ENCODE measurements at regions not wholly inside any gene's neighbourhood (a gene's known extent, or its start where the extent isn't known, plus 50 kb on each side); places are given as distances from the start of the nearest gene placed in this dataset.

DNA sequence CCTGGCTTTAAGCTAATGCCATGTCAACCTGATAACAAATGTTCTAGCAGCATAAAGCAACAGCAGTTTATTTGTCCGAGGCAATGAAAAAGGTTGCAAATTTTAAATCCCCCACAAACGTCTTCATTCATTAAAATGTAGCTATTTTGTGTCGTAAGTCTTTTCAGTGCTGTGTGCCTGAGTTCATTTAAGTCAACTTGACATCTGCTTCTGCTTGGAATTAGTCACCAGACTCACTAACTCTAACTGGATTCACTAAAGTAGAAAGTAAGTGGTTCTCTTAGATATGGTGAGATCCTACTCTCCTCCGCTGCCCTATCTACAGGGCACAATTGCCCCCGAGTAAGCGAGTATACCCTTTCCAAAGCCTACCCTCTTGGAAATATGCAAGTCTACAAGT lies 118.4 kb upstream of the CHRM3 start:
- no peak for DNase-seq

- no peak for DNase-seq
These were observed 122.6 kb upstream of the CHRM3 start for GRCh38 chr1:239263801-239264200.

GRCh38 chr1:239262538-239262937 lies 123.8 kb upstream of the CHRM3 start:
- DNase-seq = no peak

DNA sequence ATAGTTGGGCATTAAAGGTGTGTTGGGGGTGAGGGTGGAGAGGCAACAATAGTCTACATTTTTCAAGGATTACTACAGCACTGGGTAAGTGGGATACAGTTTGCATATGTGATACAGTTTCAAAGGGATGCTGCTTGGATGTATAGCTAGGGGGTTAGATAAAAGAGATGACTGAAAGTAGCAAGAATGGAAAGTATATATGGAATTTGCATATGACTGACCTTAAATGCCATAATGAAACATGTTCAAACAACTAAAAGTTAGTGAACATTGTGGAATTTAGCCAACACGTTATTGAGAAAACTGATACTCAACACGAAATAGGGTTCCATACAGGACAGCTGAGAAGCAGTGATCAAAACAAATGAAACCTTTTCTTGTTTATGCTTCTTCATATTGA lies 124.8 kb upstream of the CHRM3 start:
- DNase-seq = no peak

- DNase-seq = no peak
These were observed 125.5 kb upstream of the CHRM3 start for GRCh38 chr1:239260842-239261241.

- no peak for DNase-seq
These were observed 130.7 kb upstream of the CHRM3 start for GRCh38 chr1:239255628-239256160.

GRCh38 chr1:239254999-239255398 lies 131.4 kb upstream of the CHRM3 start:
- no peak for DNase-seq

DNA sequence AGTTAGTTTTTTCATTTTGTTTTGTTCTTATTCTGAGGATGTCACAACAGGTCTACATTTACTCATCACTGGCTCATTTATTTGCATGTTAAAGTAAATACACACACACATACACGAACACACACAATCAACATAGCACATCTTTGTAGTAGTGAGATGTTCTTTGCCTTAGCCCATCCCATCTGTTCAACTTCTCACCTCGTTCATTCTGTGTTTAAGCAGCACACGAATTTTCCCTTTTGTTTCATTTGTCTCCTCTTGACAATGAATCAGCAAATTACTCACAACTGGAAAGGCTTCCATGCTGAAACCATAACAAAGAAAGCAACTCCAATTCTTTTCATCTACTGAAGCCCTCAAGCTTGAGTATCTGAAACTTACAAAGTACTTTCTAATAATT lies 133.3 kb upstream of the CHRM3 start:
- DNase-seq = no peak

DNA sequence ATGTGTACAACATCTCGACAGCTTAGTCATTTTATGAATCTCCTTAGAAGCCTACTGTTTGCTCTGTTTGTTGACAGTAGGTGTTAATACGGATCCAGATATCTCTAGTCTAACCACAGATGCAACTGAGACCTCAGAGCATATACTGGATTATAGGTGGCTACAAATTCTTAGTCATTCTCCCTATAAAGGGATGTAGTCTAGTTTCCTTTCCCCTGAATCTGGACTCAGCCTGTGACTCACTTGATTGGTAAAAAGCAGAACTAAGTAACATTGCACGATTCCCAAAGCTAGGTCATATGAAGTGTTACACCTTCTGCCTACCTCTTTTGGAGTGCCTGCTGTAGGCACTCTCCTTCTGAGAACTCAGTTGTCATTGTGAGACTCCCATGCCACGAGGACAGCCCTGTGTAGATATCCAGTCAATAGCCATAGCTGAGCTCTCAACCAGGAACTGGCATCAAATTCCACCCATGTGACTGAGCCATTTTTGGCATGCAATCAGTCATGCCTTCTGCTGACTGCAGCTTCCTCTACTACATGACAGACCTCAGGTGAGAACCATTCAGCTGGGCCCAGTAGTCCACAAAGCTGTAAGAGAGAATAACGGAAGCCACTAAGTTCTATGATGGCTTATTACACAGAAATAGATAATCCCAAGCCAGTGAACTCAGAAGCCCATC lies 135.9 kb upstream of the CHRM3 start:
- DNase-seq = no peak

- DNase-seq = no peak
These were observed 139.1 kb upstream of the CHRM3 start for GRCh38 chr1:239247285-239247684.

GRCh38 chr1:239244084-239244483 lies 142.3 kb upstream of the CHRM3 start:
- no peak for DNase-seq

DNA sequence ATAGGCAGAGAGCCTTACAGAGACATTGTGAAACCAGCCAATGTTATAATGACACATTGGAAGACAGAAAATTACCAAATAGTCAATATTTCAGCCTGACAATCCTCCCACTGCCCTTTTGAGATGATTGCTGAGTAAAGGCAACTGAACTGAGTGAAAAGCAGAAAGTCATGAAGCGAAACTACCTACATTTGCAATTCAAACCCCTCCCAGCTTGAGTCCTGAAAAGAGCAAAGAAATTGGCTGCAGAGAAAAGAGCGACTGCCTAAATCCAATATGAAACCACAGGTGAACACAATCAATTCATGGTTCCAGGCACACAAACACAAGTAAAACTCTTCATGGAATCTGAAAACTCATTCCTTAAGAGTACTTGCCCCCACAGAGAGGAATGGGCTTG lies 143.4 kb upstream of the CHRM3 start:
- DNase-seq = no peak

DNA sequence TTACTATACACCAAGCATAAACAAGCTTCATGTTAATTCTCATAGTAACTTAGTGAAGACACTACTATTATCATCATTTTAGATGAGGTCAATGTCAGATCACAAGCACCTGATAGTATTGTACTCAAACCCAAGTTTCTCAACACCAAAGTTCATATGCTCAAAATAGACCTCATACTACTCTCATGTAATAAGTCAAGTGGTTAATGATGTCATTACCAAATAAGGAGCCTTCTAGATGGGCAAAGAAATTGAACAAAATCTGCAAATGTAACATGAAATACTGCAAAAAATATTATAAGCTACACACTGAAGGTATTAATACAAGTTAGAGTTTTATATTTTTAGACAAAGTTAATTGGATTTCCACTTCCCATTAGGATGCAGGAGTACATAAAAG lies 144.0 kb upstream of the CHRM3 start:
- DNase-seq = no peak

DNA sequence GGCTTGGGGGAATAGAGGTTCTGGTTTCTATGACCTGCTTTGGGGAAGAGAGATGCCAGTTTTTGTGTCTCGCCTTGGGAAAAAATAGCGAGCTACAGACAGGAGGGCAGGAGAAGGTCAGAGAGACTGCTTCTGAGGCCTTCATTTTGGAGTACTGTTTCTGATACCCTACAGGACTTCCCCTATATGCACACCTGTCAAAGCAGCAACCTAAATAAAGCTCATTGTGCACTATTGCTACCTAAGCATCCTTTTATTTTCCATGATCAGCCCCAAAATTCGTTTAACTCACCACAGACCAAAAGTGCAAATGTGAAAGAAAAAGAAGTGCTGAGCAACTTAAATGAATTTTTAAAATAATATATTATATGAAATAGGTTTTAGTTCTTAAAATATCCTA lies 145.6 kb upstream of the CHRM3 start:
- DNase-seq = no peak

DNA sequence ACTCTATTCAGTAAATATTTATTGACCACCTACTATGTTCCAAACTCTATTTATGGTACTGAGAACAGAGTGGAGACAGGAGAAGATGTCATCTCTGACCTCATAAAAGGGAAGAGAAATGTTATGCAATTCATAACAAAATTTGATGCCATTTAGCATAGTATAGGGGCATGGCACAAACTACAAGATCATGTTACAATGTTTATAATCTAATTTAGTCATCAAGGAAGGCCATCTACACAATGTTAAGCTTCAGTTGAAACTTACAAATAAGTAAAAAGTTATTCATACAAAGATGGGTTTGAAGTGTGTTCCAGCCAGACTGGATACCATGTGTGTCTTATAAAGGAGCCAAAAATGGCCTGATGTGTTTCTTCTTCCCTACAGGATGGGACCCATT lies 146.8 kb upstream of the CHRM3 start:
- DNase-seq = no peak

DNA sequence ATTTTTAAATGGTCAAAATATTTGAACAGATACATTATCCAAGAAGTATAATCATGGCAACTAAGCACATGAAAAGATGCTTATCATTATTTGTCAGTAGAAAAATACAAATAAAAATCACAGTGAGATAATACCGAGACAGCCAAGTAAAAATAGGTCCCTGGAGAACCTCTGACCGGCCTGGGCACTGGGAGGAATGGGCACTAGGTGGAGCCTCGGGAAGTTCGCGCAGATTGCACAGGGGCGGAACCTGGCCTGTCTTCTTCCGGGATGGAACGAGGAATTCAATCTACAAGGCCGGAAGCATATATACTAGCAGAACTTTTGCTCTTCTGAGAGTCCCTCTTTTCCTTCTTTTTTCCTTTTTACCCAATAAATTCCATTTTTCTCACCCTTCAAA lies 148.5 kb upstream of the CHRM3 start:
- DNase-seq = no peak

- DNase-seq = no peak
These were observed 152.7 kb upstream of the CHRM3 start for GRCh38 chr1:239233626-239234025.

GRCh38 chr1:239232921-239233320 lies 153.4 kb upstream of the CHRM3 start:
- no peak for DNase-seq

- no peak for DNase-seq
These were observed 157.9 kb upstream of the CHRM3 start for GRCh38 chr1:239228451-239228850.

DNA sequence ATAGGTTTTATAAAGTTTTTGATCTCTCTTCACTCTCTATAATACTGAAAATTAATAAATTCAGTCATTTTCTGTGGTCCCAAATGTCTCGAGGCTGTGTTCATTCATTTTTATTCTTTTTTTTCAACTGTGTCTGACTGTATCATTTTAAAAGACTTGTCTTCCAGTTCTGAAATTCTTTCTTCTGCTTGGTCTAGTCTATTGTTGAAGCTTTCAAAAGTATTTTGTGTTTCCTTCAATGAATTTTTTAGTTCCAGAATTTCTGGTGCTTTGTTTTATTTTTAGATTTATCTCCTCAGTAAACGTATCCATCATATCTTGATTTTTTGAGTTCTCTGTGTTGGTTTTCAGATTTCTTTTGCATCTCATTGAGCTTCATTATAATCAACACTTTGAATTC lies 161.0 kb upstream of the CHRM3 start:
- DNase-seq = no peak

DNA sequence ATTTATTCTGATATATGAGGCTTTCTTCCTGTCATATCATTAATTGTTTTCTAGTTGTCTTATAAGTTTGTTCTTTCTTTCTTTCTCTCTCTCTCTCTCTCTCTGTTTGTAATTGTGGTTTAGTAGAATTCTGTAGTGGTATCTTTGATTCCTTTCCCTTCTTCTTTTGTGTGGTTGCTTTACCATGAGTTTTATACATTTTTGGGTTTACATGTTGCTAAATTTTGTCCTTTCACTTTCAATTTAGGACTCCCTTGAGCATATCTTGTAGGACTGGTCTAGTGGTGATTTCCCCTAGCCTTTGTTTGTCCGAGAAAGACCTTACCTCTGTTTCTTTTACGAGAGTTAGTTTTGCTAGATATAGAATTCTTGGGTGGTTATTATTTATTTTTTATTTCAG lies 162.3 kb upstream of the CHRM3 start:
- DNase-seq = no peak

DNA sequence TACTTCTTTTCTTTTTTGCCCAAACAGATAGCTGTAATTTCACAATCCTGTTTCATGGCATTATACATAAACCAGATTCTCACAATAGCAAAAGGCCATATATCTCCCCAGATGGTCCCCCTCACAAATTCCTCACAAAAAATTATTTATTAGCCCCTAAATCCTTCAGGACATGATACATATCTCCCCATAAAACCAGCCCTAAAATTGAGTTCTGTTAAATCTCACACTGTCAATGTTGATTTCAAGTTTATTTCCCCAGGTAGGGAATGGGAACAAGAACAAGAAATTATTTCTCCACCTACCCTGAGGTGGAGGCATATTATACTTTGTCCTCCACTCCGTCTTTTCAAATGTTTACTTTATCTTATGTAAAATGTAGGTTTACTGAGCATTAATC lies 163.4 kb upstream of the CHRM3 start:
- no peak for DNase-seq

- DNase-seq = no peak
These were observed 164.7 kb upstream of the CHRM3 start for GRCh38 chr1:239221656-239222055.

DNA sequence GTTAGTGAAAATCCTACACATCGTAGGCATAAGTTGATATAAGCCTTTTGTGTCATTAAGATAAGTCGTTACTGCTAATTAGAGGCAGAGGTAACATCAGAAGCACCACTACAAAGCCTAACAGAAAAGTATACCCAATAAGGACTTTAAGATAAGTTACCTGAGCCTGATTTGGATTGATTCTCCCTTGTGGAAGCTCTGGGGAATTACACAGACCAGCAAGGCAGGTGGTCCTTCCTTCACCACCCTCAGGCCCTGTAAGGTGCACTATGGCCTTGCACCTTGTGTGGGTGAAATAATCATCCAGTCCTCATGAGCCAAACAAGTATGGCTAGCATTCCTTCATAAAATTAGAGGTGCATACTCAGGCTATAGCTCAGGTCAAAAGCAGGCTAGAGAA lies 166.7 kb upstream of the CHRM3 start:
- DNase-seq = no peak
